Astrocyte (in vitro differentiated cells and primary cell): ENCODE measurements at regions not wholly inside any gene's neighbourhood (a gene's known extent, or its start where the extent isn't known, plus 50 kb on each side); places are given as distances from the start of the nearest gene placed in this dataset.

ENCODE experiments used
- DNase-seq: peaks from one replicate; pipeline ENCODE4 v3.0.0-alpha.2; 2010; ENCODE audit warnings: low read depth
- FAIRE-seq: peaks from 2 replicates; lab custom pipeline; 2011; peaks lifted over from hg19 to GRCh38; lab: Jason Lieb, UNC
- H2AFZ ChIP-seq: 2 replicates; pipeline ENCODE4 v1.6.0; 2012; ENCODE audit warnings: low read depth, low read length, inconsistent platforms
- H3K27ac ChIP-seq: 2 replicates; pipeline ENCODE4 v1.5.1; 2011; ENCODE audit warnings: low read depth, low read length, inconsistent platforms
- H3K27me3 ChIP-seq: 2 replicates; pipeline ENCODE4 v1.6.0; 2011; ENCODE audit warnings: low read length, inconsistent platforms; ENCODE audit not compliant: insufficient read depth
- H3K36me3 ChIP-seq: 2 replicates; pipeline ENCODE4 v1.5.1; 2011; ENCODE audit warnings: low read length, inconsistent platforms; ENCODE audit not compliant: insufficient read depth
- H3K4me1 ChIP-seq: 2 replicates; pipeline ENCODE4 v1.5.1; 2011; ENCODE audit warnings: low read length, inconsistent platforms; ENCODE audit not compliant: insufficient read depth
- H3K4me2 ChIP-seq: 2 replicates; pipeline ENCODE4 v1.6.0; 2012; ENCODE audit warnings: low read length, inconsistent platforms
- H3K4me3 ChIP-seq: 2 replicates; pipeline ENCODE4 v1.5.1; 2011; ENCODE audit warnings: low read depth, mild to moderate bottlenecking, low read length, inconsistent platforms; ENCODE audit not compliant: insufficient read depth
- H3K79me2 ChIP-seq: 2 replicates; pipeline ENCODE4 v1.6.0; 2012; ENCODE audit warnings: mild to moderate bottlenecking, low read length, inconsistent platforms; ENCODE audit not compliant: insufficient read depth
- H3K9ac ChIP-seq: 2 replicates; pipeline ENCODE4 v1.6.0; 2012; ENCODE audit warnings: mild to moderate bottlenecking, low read length, inconsistent platforms
- H3K9me3 ChIP-seq: 2 replicates; pipeline ENCODE4 v1.5.1; 2012; ENCODE audit warnings: low read depth, mild to moderate bottlenecking, low read length, inconsistent platforms; ENCODE audit not compliant: insufficient read depth
- H4K20me1 ChIP-seq: 2 replicates; pipeline ENCODE4 v1.6.0; 2012; ENCODE audit warnings: low read length, inconsistent platforms; ENCODE audit not compliant: insufficient read depth
- H3K27ac Mint-ChIP-seq: one replicate; pipeline ENCODE4 v1.8.0; 2021; ENCODE audit warnings: mild to moderate bottlenecking, mixed read lengths; ENCODE audit not compliant: unreplicated experiment
- H3K27me3 Mint-ChIP-seq: one replicate; pipeline ENCODE4 v1.8.0; 2021; ENCODE audit warnings: low read depth, mixed read lengths; ENCODE audit not compliant: unreplicated experiment
- H3K36me3 Mint-ChIP-seq: one replicate; pipeline ENCODE4 v1.8.0; 2021; ENCODE audit warnings: low read depth, mixed read lengths; ENCODE audit not compliant: unreplicated experiment
- H3K4me1 Mint-ChIP-seq: one replicate; pipeline ENCODE4 v1.8.0; 2021; ENCODE audit warnings: low read depth, mixed read lengths; ENCODE audit not compliant: unreplicated experiment
- H3K4me3 Mint-ChIP-seq: one replicate; pipeline ENCODE4 v1.8.0; 2021; ENCODE audit warnings: mild to moderate bottlenecking, moderate library complexity, mixed read lengths; ENCODE audit not compliant: unreplicated experiment
- H3K9me3 Mint-ChIP-seq: one replicate; pipeline ENCODE4 v1.8.0; 2021; ENCODE audit warnings: mild to moderate bottlenecking, mixed read lengths; ENCODE audit not compliant: unreplicated experiment
- EZH2 ChIP-seq: IDR thresholded peaks from 2 replicates; pipeline ENCODE4 v1.6.1; 2012; ENCODE audit warnings: mild to moderate bottlenecking, low read length, inconsistent platforms; ENCODE audit not compliant: insufficient read depth
- TF ChIP-seq, protein P1 (sequence below): IDR thresholded peaks from 2 replicates; pipeline ENCODE4 v1.5.1; 2011; ENCODE audit warnings: low read depth, mild to moderate bottlenecking, inconsistent platforms, low read length, moderate library complexity; ENCODE audit not compliant: insufficient read depth

DNA sequence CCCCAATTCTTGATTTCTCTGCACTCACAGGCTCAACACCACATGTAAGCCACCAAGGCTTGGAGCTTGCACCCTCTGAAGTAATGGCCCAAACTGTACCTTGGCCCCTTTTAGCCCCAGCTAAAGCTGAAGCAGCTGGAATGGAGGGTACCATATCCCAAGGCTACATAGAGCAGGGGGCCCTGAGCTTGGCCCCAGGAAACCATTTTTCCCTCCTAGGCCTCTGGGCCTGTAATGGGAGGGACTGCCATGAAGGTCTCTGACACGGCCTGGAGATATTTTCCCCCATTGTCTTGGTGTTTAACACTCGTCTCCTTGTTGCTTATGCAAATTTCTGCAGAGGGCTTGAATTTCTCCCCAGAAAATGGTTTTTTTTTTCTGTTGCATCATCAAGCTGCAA lies 69.7 kb downstream of the SKA1 start:
- Histone ChIP-seq H3K4me1 (no peaks in the 10 kb centered on the region), H4K20me1 (no peaks in the 10 kb centered on the region), H3K27me3 (no peaks in the 10 kb centered on the region), H3K9ac (no peak overlapping the region), H3K4me2 (no peak overlapping the region), H2AFZ (no peak overlapping the region), H3K9me3 (peaks cover 12% of the 10 kb centered on the region), H3K36me3 (no peaks in the 10 kb centered on the region), H3K27ac (no peak overlapping the region), H3K4me3 (no peak overlapping the region), H3K79me2 (no peaks in the 10 kb centered on the region)
- H3K27me3 Mint-ChIP-seq, result peaks cover 20% of the 10 kb centered on the region
- no peak for FAIRE-seq
- no peak for DNase-seq
- peaks cover 19% of the 10 kb centered on the region for H3K9me3 Mint-ChIP-seq
- H3K4me1 Mint-ChIP-seq, result no peaks in the 10 kb centered on the region
- H3K27ac Mint-ChIP-seq, result no peak overlapping the region
- no peak overlapping the region for H3K4me3 Mint-ChIP-seq
- H3K36me3 Mint-ChIP-seq, result no peaks in the 10 kb centered on the region
- TF ChIP-seq EZH2, result no peak
- TF ChIP-seq, protein P1, sequence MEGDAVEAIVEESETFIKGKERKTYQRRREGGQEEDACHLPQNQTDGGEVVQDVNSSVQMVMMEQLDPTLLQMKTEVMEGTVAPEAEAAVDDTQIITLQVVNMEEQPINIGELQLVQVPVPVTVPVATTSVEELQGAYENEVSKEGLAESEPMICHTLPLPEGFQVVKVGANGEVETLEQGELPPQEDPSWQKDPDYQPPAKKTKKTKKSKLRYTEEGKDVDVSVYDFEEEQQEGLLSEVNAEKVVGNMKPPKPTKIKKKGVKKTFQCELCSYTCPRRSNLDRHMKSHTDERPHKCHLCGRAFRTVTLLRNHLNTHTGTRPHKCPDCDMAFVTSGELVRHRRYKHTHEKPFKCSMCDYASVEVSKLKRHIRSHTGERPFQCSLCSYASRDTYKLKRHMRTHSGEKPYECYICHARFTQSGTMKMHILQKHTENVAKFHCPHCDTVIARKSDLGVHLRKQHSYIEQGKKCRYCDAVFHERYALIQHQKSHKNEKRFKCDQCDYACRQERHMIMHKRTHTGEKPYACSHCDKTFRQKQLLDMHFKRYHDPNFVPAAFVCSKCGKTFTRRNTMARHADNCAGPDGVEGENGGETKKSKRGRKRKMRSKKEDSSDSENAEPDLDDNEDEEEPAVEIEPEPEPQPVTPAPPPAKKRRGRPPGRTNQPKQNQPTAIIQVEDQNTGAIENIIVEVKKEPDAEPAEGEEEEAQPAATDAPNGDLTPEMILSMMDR, result no peak

- no peaks in the 10 kb centered on the region for H3K4me1 Mint-ChIP-seq
- H3K36me3 ChIP-seq, result no peaks in the 10 kb centered on the region
- H3K9ac ChIP-seq, result no peak overlapping the region
- no peaks in the 10 kb centered on the region for H3K27me3 ChIP-seq
- no peak overlapping the region for H3K4me3 Mint-ChIP-seq
- no peak for DNase-seq
- no peaks in the 10 kb centered on the region for H3K79me2 ChIP-seq
- H3K36me3 Mint-ChIP-seq, result no peaks in the 10 kb centered on the region
- peaks cover 12% of the 10 kb centered on the region for H3K9me3 ChIP-seq
- H3K27ac ChIP-seq, result no peak overlapping the region
- H4K20me1 ChIP-seq, result no peaks in the 10 kb centered on the region
- FAIRE-seq, result no peak
- no peak overlapping the region for H3K27ac Mint-ChIP-seq
- H3K27me3 Mint-ChIP-seq, result peaks cover 24% of the 10 kb centered on the region
- no peak overlapping the region for H3K4me2 ChIP-seq
- TF ChIP-seq, protein P1, result no peak
- no peak for TF ChIP-seq EZH2
- H3K9me3 Mint-ChIP-seq, result peaks cover 19% of the 10 kb centered on the region
- H3K4me1 ChIP-seq, result no peaks in the 10 kb centered on the region
- H3K4me3 ChIP-seq, result no peak overlapping the region
- no peak overlapping the region for H2AFZ ChIP-seq
These were observed 71.8 kb downstream of the SKA1 start for GRCh38 chr18:50446629-50447028.

DNA sequence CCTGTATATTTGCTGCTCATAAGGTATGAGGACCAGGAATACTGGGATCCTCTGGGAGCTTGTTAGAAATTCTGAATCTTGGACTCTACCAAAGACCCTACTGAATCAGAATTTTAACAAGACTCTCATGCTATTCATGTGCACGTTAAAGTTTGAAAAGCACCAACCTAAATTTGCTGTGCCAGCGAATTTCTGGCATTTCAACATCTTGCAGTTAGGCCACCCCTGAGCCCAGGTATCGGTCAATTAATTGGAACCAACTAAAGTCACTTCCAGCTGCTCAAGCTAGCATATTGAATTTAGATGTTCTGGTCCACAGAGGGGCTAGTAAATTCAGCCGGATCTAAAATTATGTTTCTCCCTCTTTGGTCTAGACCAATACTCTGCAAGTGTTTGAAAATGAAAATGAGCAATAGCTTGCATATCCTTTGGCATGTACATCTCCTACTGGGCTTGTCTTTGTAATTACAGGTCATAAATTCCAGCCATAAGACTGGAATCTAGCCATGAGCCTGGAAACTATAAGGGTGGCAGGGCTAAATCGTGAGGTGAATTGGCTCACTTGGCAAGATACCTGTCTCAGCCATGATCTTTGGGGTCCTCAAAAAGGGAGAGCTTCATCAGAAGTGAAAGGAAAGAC lies 72.4 kb downstream of the SKA1 start:
- H3K4me3 ChIP-seq, result no peak overlapping the region
- H3K9ac ChIP-seq, result no peak overlapping the region
- no peak overlapping the region for H2AFZ ChIP-seq
- H3K4me1 ChIP-seq, result no peaks in the 10 kb centered on the region
- Mint-ChIP-seq H3K27ac (no peak overlapping the region), H3K9me3 (peaks cover 19% of the 10 kb centered on the region), H3K4me1 (no peaks in the 10 kb centered on the region), H3K4me3 (no peak overlapping the region), H3K36me3 (no peaks in the 10 kb centered on the region), H3K27me3 (peaks cover 24% of the 10 kb centered on the region)
- H3K27me3 ChIP-seq, result no peaks in the 10 kb centered on the region
- no peak overlapping the region for H3K27ac ChIP-seq
- TF ChIP-seq, protein P1, result no peak
- TF ChIP-seq EZH2, result no peak
- no peaks in the 10 kb centered on the region for H3K36me3 ChIP-seq
- H4K20me1 ChIP-seq, result no peaks in the 10 kb centered on the region
- FAIRE-seq (no peak), DNase-seq (no peak)
- no peaks in the 10 kb centered on the region for H3K79me2 ChIP-seq
- peaks cover 12% of the 10 kb centered on the region for H3K9me3 ChIP-seq
- H3K4me2 ChIP-seq, result no peak overlapping the region
